Spleen (tissue), 11 donors: ENCODE measurements at regions not wholly inside any gene's neighbourhood (a gene's known extent, or its start where the extent isn't known, plus 50 kb on each side); places are given as distances from the start of the nearest gene placed in this dataset.

Experiments
- DNase-seq: peaks from one replicate; pipeline ENCODE4 v3.0.0-alpha.2; 2020
- H3K27ac ChIP-seq, 8 donors: fragments of 200-600 bp; sonication (generic) in 7 of 8; 1 replicate in 4 of 8; 2 replicates in 4 of 8; pipeline versions ENCODE4 v1.5.0 to v1.8.0; 2016 to 2021; ENCODE audit warnings: inconsistent platforms in 4 of 8, mild to moderate bottlenecking in 4 of 8, moderate library complexity in 1 of 8
- H3K27me3 ChIP-seq, 7 donors: fragments of 200-600 bp; sonication (generic) in 6 of 7; replicated peaks in 1 of 7; 1 replicate in 4 of 7; 2 replicates in 3 of 7; pipeline versions ENCODE4 v1.5.0 to v1.8.0; 2016 to 2021; ENCODE audit warnings: inconsistent platforms in 3 of 7, mild to moderate bottlenecking in 1 of 7
- H3K36me3 ChIP-seq, 6 donors: fragments of 200-600 bp; sonication (generic) in 5 of 6; 1 replicate in 4 of 6; 2 replicates in 2 of 6; pipeline versions ENCODE4 v1.5.0 to v1.8.0; 2016 to 2021; ENCODE audit warnings: inconsistent platforms in 2 of 6
- H3K4me1 ChIP-seq, 6 donors: fragments of 200-600 bp; sonication (generic) in 5 of 6; 1 replicate in 3 of 6; 2 replicates in 3 of 6; pipeline versions ENCODE4 v1.5.0 to v1.8.0; 2016 to 2021; ENCODE audit warnings: inconsistent platforms in 3 of 6
- H3K4me3 ChIP-seq, 8 donors: fragments of 200-600 bp; sonication (generic) in 7 of 8; 1 replicate in 4 of 8; 2 replicates in 4 of 8; pipeline versions ENCODE4 v1.5.0 to v1.8.0; 2016 to 2021; ENCODE audit warnings: inconsistent platforms in 4 of 8, mild to moderate bottlenecking in 4 of 8, moderate library complexity in 2 of 8
- H3K9me3 ChIP-seq, 8 donors: fragments of 200-600 bp; sonication (generic) in 7 of 8; 1 replicate in 4 of 8; 2 replicates in 4 of 8; pipeline versions ENCODE4 v1.5.0 to v1.8.0; 2016 to 2021; ENCODE audit warnings: inconsistent platforms in 4 of 8
- CTCF ChIP-seq, 11 experiments: fragments of 200-600 bp in 7 of 11; fragments of 450-650 bp in 4 of 11; sonication (generic) in 4 of 11; IDR thresholded peaks in 8 of 11; conservative IDR thresholded peaks in 3 of 11; 1 replicate in 7 of 11; 2 replicates in 4 of 11; pipeline versions ENCODE4 v1.4.0 to v1.8.0; 2016 to 2021; ENCODE audit warnings: antibody characterized with exemption in 11 of 11, inconsistent platforms in 4 of 11, mild to moderate bottlenecking in 1 of 11
- POLR2A ChIP-seq, 3 donors: fragments of 450-650 bp; IDR thresholded peaks; one replicate each; pipeline ENCODE4 v1.5.1; 2017; ENCODE audit warnings: antibody characterized with exemption in 3 of 3, mild to moderate bottlenecking in 1 of 3
- POLR2AphosphoS5 ChIP-seq, 3 donors: sonication (generic); formaldehyde crosslinking; IDR thresholded peaks; one replicate each; pipeline ENCODE4 v1.5.1; 2017; ENCODE audit warnings: antibody characterized with exemption in 3 of 3
- WGBS, 5 donors: extraction: QIAGEN DNeasy Blood & Tissue Kit in 3 of 5; methylation state at CpG; one replicate each; pipeline versions ENCODE4 v1.1.5 to v1.1.7; 2013 to 2018; 5-methylcytosine and 5-hydroxymethylcytosine counted together
- intact Hi-C: fragments of 100-400 bp; cut with DNase I; formaldehyde crosslinking; loops from one replicate; pipeline ENCODE4 v1.15.0; 2023; ENCODE audit warnings: low total_unique reads
- donor health status: healthy with polysubstance abuse.
- donor health status: DM: no; HTN: no; CAD: no; lungs with moderate emphysema.
- donor health status: DM: no; HTN: no; CAD: no.
- donor health status: Bipolar disorder and iron deficiency.
- donor health status: healthy.
- donor health status: DM: no; HTN: no; CAD: no.
- donor health status: DM: yes; HTN: yes; CAD: no.

- Histone ChIP-seq H3K27me3 (no peaks in the 10 kb centered on the region), H3K36me3 (no peaks in the 10 kb centered on the region), H3K4me1 (no peaks in the 10 kb centered on the region), H3K9me3 (no peaks in the 10 kb centered on the region), H3K27ac (no peak overlapping the region), H3K4me3 (no peak overlapping the region)
- 74 to 83% (median 80%) methylated on average over 3 of the region's 3 CpGs for WGBS, 5 donors
- TF ChIP-seq POLR2A (IDR thresholded peaks at IDR 0.05), result no peak
- no peak for TF ChIP-seq CTCF (IDR thresholded peaks at IDR 0.05 in 8 of 11, conservative IDR thresholded peaks at IDR 0.05 in 3 of 11)
- no peak for TF ChIP-seq POLR2AphosphoS5 (IDR thresholded peaks at IDR 0.05)
- intact Hi-C loops, result no loop called here
- DNase-seq, result no peak
These were observed 466.4 kb downstream of the KLF12 start for GRCh38 chr13:73667756-73668155.

GRCh38 chr13:73665261-73665660 lies 468.9 kb downstream of the KLF12 start:
- Histone ChIP-seq H3K9me3 (no peaks in the 10 kb centered on the region), H3K4me3 (no peak overlapping the region), H3K4me1 (no peaks in the 10 kb centered on the region), H3K36me3 (no peaks in the 10 kb centered on the region), H3K27ac (no peak overlapping the region), H3K27me3 (no peaks in the 10 kb centered on the region)
- WGBS, 5 donors, result 39 to 52% (median 45%) methylated on average over 2 of the region's 2 CpGs
- no peak for TF ChIP-seq POLR2A (IDR thresholded peaks at IDR 0.05)
- TF ChIP-seq POLR2AphosphoS5 (IDR thresholded peaks at IDR 0.05), result no peak
- TF ChIP-seq CTCF (IDR thresholded peaks at IDR 0.05 in 8 of 11, conservative IDR thresholded peaks at IDR 0.05 in 3 of 11), result no peak
- intact Hi-C loops, result no loop called here
- no peak for DNase-seq

DNA sequence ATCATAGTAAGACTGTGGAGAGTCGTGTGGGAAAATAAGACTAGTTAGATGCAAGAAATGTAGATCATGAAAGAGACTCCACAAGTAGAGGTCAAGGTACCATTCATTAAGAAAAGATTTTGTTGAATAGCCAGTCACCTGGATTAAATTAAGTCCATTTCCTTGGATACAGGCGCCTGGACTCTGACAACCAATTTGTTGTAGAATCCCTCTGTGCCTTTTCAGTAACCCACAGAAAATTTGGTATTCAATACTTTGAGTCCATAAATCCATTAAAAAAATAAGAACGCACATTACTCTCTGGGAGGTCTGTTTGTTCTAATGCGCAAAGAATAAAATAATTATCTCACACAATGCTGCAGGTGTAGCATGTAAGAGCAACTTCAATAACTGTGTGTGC lies 469.4 kb downstream of the KLF12 start:
- no peaks in the 10 kb centered on the region for H3K36me3 ChIP-seq
- no peak overlapping the region for H3K4me3 ChIP-seq
- DNase-seq, result no peak
- TF ChIP-seq POLR2AphosphoS5 (IDR thresholded peaks at IDR 0.05), result no peak
- TF ChIP-seq POLR2A (IDR thresholded peaks at IDR 0.05), result no peak
- no peak for TF ChIP-seq CTCF (IDR thresholded peaks at IDR 0.05 in 8 of 11, conservative IDR thresholded peaks at IDR 0.05 in 3 of 11)
- H3K27me3 ChIP-seq, result no peaks in the 10 kb centered on the region
- no peak overlapping the region for H3K27ac ChIP-seq
- 93 to 96% (median 94%) methylated on average over 4 of the region's 4 CpGs for WGBS, 5 donors
- intact Hi-C loops, result no loop called here
- H3K4me1 ChIP-seq, result no peaks in the 10 kb centered on the region
- H3K9me3 ChIP-seq, result no peaks in the 10 kb centered on the region

DNA sequence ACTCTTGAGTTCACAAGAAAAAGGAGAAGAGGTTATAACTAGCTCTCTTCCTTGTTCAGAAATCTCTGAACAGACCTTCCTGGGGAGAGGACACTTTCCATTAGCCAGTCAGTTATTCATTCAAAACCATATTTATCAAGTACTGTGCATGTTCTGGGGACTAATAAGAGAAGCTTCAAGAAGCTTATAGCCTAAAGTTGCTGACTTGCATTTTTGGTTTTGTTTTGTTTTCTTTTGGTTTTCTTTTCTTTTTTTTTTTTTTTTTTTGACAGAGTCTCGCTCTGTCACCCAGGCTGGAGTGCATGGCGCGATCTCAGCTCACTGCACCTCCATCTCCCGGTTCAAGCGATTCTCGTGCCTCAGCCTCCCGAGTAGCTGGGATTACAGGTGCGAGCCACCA lies 471.4 kb downstream of the KLF12 start:
- TF ChIP-seq POLR2AphosphoS5 (IDR thresholded peaks at IDR 0.05), result no peak
- TF ChIP-seq POLR2A (IDR thresholded peaks at IDR 0.05), result no peak
- TF ChIP-seq CTCF (IDR thresholded peaks at IDR 0.05 in 8 of 11, conservative IDR thresholded peaks at IDR 0.05 in 3 of 11), result no peak
- no peak overlapping the region for H3K27ac ChIP-seq
- H3K27me3 ChIP-seq, result no peaks in the 10 kb centered on the region
- no peak for DNase-seq
- H3K4me3 ChIP-seq, result no peak overlapping the region
- intact Hi-C loops, result no loop called here
- H3K4me1 ChIP-seq, result no peaks in the 10 kb centered on the region
- no peaks in the 10 kb centered on the region for H3K9me3 ChIP-seq
- WGBS, 5 donors, result 92 to 98% (median 96%) methylated on average over 8 of the region's 8 CpGs
- H3K36me3 ChIP-seq, result no peaks in the 10 kb centered on the region
